GM19438 (cell line): ENCODE measurements at regions not wholly inside any gene's neighbourhood (a gene's known extent, or its start where the extent isn't known, plus 50 kb on each side); places are given as distances from the start of the nearest gene placed in this dataset.

Experiments
- ATAC-seq: cut with Tn5 transposase; IDR thresholded peaks from one replicate; pipeline ENCODE4 v1.9.1; 2021; ENCODE audit warnings: low read depth; ENCODE audit not compliant: unreplicated experiment

GRCh38 chr15:62592920-62593319, 427.8 kb upstream of the C2CD4B start:
- ATAC-seq, result no peak

DNA sequence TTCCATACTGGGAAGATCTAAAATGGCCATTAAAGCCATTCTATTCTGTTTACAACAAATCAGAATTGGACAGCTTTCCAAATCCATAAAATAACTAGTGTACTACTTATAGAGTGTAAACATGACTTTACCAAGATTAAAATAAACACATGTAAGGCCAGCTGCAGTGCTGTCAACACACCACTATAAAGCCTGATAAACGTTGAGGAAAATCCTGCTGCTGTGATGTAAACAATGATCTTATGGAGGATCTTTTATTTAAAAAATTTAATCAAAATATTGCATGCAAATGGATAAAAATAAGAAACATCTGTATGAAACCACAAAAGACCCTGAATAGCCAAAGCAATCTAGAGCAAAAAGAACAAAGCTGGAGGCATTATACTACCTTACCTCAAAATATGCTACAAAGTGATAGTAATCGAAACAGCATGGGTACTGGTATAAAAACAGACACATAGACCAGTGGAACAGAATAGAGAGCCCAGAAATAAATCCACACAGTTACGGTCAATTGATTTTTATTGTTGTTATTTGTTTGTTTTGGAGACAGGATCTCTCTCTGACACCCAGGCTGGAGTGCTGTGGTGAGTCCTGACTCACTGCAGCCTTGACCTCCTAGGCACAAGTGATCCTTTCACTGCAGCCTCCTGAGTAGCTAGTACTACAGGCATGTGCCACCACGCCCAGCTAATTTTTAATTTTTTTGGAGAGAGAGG, 428.8 kb upstream of the C2CD4B start:
- ATAC-seq, result no peak

DNA sequence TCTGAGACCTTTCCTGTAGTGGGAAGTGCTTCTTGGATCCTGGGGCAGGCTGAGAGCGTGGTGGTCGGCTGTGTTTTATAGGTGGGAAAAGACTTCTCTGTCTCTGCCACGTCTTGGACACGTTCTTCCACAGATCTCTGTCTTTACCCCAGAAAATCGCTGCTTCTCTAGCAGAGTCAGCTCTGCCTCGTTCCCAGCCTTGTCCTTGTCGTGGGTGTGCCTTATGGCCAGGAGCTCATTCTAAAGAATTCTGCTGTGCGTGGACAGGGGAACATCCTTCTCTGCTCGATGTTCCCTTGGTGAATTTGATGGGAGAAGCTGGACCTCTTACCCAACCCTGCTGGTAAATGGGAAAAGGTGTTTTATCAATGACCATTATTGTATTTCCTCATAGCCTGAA, 433.1 kb upstream of the C2CD4B start:
- no peak for ATAC-seq

DNA sequence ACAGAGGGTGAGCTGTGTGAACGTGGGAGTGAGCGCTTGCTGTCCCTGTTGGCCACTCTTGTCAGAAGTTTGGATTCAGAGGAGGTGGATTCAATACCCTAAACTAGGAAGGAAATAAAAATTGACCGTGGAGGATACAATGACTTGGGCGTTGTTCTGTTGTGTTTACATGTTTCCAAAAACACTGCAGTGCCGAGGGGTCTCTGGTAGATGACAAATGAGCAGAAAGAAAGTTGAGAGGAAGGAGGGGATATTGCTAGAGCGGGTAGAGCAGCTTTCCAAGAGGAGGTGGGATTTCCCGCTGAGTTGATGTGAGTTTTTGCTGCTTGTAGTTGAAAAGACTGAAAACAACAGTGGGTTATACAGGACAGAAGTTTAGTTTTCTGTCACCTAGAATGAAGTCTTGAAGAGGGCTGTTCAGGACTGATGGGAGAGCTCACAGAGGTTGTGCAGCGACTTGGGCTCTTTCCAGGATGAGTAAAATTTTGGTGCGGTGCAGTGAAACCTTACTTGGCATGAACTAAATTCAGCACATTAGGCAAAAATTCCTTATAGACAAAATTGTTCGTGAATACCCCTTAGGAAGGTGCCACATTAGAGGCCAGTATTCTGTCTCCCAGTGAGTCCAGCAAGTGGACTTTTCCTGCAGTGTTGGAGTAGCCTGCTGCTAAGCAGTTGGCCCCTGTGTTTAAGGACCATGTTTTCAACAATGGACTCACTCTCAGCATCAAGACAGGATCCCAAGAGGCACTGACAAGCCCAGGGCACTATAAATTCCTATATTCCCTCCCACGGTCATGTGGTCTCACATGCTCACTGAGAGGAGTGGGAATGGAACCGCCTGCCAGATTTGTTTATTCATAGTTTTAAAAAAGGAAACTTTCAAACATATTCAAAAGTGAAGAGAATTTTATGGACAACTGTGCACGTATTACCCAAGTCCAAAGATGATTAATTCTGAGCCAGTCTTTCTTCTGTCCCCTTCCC, 435.0 kb upstream of the C2CD4B start:
- ATAC-seq, result no peak

DNA sequence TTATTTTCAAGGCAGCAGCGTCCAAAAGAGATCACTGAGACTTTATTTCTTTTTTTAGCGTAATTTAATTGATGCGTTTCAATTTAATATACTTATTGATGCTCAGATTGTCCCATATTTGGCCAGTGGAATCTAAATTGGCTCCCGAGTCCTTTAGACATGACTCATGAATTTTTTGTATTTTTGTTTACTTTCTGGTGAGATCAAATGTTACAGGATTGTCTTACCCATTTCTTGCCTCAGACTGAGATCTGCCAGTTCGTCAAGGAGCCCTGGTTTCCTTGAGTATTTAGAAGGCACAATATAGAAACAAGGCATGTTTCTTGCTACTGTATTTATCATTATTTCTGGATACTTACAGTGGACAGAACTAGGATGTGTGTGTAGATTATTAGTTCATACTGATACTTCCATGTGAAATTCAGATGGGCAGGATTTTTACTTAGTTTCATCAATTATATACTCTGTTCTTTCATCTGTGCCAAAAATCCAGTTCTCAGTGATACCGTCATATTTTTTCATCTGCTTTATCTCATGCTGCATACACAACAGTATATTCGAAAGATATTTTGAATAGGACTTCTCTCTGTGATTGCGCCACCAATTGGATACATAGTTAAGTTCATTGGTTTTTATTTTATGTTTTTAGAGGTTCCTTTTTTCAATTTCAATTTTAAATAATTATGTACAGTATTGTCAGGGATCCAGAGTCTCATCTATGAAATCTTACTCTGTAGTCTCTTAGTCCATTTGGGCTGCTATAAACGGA, 436.9 kb upstream of the C2CD4B start:
- ATAC-seq, result no peak

DNA sequence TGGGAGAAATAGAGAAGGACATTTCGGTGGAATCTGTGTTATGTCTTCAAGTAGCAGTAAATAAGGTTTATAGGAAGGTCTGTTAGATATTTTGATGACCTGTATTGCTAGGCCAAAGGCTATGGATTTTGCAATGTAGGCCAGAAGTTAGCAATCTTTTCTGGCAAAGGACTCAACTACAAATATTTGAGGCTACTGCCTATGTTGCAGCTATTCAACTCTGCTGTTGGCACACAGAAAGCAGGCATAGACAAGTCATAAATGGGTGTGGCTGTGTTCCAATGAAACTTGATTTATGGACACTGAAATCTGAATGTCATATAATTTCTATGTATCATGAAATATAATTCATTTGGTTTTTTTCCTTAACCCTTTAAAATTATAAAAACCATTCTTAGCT, 438.7 kb upstream of the C2CD4B start:
- ATAC-seq, result no peak

- ATAC-seq, result no peak
Measured at GRCh38 chr15:62605282-62605681, 437.3 kb upstream of the TPM1 start.

DNA sequence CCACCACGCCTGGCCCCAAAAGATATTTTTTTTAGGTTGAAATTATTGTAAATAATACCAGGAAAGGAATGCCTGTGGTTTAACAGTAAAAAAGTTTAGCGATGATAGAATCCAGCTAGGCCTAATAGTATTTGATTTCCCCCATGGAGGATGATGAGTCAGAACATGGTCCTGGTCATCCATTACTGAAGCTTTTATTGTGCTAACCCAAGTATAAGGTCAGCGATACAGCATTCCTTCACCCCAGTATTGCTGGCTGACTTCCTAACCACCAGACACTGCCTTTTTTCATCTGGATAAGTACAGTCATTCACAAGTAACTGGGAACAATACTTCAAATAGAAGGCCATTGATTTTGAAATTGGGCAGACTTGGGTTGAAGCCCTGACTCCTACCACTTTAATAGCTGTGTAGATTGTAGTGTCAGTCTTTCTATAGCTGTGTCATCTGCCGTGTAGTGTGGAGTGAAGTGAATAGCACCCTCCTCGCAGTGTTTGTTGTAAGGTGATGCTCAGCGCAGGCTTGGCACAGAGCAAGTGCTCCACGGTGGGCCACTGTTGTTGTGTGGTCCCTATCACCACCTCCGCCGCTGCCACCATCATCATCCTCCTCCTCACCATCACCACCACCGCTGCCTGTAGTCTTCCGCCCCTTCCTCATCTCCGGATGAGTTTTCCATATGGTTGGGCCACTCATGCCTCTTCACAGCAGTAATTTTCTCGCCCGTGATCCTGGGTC, 436.0 kb upstream of the TPM1 start:
- ATAC-seq, result no peak

DNA sequence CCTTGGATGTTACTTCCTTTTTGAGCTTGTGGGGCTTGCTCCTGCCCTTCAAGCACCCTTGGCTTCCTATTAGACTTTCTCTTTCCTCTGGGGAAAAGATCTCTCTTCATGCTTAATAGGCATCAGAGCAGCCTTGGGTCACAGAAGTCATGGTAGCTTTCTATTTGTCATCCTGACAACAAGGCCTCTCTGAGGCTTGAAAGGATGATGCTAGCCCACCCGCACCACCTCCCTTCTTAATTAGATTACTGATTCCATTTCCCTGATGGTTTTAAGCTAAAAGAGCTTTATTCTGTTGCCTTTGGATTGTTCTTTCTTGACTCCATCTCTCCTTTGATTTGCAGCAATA, 435.5 kb upstream of the TPM1 start:
- ATAC-seq, result no peak

DNA sequence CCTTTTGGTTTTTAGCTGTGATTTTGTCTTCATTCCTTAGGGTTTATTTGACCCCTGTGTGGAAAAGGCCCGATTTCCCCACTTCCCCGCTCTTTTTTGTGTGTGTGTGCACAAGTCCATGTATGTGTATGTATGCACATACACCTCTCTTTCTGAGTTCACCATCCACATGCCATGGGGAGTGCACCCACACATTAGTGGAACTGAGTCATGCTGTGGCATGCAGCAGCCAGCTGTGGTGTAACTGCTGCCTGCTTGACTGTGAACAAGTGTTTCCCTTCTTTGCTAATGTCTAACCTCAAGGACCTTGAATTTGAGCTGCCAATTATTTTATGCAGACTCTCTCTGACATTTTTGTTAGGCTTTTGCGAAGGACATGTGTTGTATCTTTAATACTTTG, 434.9 kb upstream of the TPM1 start:
- no peak for ATAC-seq

DNA sequence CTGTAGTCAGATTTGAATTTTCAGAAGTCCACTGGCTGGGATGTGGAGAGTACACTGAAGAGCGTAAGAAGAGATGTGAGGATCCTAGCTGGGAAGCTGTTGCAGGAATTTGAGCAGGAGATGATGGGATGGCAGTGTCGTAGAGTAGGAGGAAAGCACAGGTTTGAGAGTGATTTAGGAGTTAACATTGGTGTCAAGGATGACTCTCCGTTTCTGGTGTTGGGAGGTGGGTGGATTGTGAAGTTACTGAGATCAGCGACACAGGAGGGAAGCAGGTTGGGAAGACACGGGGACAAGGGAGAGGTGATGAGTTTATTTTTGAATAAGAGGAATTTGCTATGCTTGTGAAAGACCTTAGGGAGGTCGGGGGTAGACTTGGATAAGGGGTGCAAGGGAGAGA, 434.2 kb upstream of the TPM1 start:
- ATAC-seq, result no peak

GRCh38 chr15:62610265-62610869, 432.2 kb upstream of the TPM1 start:
- ATAC-seq, result no peak

DNA sequence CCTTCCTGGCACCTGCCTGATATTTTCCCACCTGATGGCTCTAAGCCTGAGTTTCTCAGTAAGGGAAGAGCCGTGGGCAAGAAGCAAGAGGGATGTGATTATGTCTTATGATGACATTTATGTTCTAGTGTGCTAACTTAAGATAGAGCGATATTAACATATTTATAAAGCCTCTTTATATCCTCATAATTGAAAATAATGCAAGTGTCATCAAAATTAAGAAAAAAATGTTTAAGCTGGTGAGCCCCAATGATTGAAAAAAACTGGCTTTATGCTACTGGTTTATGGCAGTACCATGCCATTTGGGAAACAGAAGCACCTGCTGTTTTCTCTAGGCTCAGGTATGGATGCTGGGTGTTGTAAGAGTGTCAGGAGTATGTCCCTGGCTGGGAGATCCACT, 431.5 kb upstream of the TPM1 start:
- ATAC-seq, result no peak

GRCh38 chr15:62612183-62612733, 430.3 kb upstream of the TPM1 start:
- ATAC-seq, result no peak

DNA sequence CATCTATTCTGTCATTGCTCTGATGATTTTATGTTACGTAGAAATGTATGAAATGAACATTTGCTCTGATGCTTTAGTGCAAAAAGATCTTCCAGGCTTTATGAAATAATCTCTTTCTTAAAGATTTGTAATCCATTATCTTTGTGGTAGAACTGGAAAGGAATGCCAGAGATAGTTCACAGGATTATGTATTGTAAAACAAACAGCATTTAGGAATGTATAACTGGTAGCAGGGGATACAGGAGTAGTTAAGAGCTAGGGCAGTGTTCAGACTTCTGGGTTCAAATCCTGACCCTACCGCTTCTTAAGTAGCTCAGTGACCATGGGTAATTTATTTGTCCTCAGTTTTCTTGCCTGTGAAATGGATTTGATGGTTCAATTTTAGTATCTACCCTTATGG, 429.8 kb upstream of the TPM1 start:
- ATAC-seq, result no peak

DNA sequence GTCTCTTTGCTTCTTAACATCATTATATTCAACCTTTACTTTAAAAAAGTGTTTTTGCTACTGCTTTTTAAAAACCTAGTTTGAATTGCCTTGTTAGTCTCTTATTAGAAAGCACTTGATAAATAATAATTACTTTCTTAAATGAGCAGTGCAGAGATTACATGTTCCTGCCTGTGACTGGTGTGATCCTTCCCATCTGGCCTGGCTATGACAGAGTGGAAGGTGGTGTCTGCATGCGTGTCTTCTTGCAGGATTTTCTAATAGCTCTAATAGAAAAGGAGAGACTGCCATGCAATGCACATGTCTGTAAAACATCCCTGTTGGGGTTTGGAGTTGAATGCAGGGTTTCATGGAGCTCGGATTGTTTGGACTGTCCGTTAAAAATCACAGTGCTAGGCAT, 425.8 kb upstream of the TPM1 start:
- ATAC-seq, result no peak

DNA sequence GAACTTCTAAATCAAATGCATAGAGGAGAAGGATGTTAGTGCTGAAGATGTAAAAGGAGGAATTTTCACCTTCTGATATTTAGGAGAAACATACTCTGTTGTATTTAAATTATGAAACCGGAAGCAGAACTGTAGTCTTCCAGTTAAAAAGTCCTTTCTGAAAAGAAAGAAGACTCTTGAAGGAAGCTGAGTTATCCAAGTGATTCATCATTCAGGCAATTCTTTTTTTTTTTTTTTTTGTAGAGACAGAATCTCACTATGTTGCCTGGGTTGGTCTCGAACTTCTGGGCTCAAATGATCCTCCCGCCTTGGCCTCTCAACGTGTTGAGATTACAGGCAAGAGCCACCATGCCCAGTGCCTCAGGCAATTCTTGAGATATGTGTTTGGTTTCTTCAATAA, 424.8 kb upstream of the TPM1 start:
- no peak for ATAC-seq

DNA sequence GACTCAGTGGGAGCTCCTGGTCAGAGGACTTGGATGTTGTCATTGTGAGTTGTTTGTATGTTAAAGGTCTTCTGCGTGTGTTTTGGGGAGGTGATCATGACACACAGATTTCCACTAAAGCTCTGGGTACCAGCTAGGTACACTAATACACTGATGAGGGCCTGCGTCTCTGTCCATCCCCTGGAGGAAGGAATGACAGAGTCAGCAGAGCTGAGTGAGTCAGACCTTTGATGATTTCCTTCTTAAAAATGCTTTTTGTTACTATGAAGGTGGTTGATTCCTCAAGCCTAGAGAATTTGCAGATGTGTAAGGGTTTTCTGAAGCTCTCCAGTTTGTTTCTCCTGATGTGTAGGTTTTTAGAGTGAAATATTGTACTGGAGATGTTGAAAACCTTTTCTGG, 424.1 kb upstream of the TPM1 start:
- no peak for ATAC-seq

GRCh38 chr15:62618846-62619504, 423.6 kb upstream of the TPM1 start:
- no peak for ATAC-seq
